ENCODE measurements at regions not wholly inside any gene's neighbourhood (a gene's known extent, or its start where the extent isn't known, plus 50 kb on each side); places are given as distances from the start of the nearest gene placed in this dataset.

- TF ChIP-seq CTCF (conservative IDR thresholded peaks at IDR 0.05) (no peak), EZH2 (IDR thresholded peaks at IDR 0.05; ENCODE audit: low read depth) (no peak)
Observed at GRCh38 chr10:10437886-10438285, 579.8 kb upstream of the CELF2 start.
